Choroid plexus epithelial cell (primary cell): ENCODE measurements at regions not wholly inside any gene's neighbourhood (a gene's known extent, or its start where the extent isn't known, plus 50 kb on each side); places are given as distances from the start of the nearest gene placed in this dataset.

Experiments used
- DNase-seq: peaks from one replicate; pipeline ENCODE4 v3.0.0-alpha.2; 2010; ENCODE audit warnings: low read depth
- H3K4me3 ChIP-seq: 2 replicates; pipeline ENCODE4 v1.5.1; 2011; ENCODE audit warnings: low read depth, mild to moderate bottlenecking, control low read depth, low read length, moderate library complexity
- CTCF ChIP-seq: conservative IDR thresholded peaks from 2 replicates; pipeline ENCODE4 v1.5.1; 2011; ENCODE audit warnings: low read depth, mild to moderate bottlenecking, control low read depth, inconsistent platforms, low read length, moderate library complexity

- no peak for TF ChIP-seq CTCF
- no peak for DNase-seq
Observed at GRCh38 chr3:157876556-157876955, 229.7 kb downstream of the SHOX2 start.

DNA sequence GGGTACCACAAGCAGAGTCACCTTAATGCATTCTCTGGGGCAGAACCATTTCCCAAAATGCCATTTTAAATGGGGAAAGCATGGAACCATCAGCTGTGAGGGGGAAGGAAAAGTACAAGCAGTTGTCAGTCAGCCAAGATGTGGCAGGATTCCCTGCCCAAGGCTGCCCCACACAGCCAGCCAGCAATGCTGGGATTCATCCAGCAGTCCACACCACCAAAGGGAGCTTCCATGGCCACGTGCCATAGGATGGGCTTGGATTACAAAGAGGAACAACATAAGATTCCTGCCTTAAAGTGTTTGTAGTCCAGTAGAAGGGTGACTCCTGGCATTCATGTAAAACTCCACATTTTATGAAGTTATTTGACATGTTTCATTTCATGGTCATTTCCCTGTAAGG lies 233.3 kb downstream of the SHOX2 start:
- no peak overlapping the region for H3K4me3 ChIP-seq
- no peak for TF ChIP-seq CTCF
- DNase-seq = no peak

More at GRCh38 chr3:157876556-157876955, 229.7 kb downstream of the SHOX2 start:
- no peak overlapping the region for H3K4me3 ChIP-seq

GRCh38 chr3:157871838-157872460 lies 234.3 kb downstream of the SHOX2 start:
- H3K4me3 ChIP-seq = no peak overlapping the region
- TF ChIP-seq CTCF = no peak
- DNase-seq = no peak

DNA sequence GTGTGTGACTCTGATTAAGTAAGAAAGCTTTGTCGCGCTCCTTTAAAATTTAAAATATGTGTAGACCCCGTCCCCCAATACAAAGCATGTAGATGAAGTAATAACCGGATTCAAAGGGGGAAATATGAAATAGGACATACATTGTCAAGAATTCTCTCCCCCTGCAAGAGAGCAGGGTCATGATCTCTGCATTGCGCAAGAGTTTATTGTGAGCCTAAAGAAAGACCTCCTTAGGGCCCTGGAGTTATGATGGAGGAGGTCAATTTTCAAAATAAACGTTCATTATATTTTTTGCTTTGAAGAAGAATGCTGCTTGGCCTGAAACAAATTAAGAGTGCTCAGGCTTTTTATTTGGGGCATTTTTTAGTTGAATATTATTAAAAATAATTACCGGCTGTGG lies 235.0 kb downstream of the SHOX2 start:
- no peak for TF ChIP-seq CTCF
- DNase-seq = no peak
- H3K4me3 ChIP-seq = no peak overlapping the region

DNA sequence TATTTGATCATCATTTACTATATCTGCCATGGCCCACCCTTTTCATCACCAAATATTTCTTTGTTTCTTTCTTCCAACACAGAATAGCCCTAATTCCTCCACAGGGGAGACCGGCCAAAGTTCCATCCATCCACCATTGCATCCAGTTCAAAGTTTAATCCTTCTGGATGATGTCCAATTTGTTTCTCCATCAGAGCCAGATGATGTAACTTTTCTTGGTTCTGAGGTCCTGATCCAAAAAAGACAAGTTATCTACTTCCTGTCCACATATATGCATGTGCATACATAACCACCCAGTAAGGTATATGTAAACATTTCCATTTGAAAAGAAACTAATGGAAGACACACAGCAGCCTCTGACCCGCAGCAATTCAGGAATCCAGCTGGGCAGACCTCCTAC lies 237.3 kb downstream of the SHOX2 start:
- no peak overlapping the region for H3K4me3 ChIP-seq
- TF ChIP-seq CTCF = no peak
- no peak for DNase-seq

- DNase-seq = peak; percentile 50
- TF ChIP-seq CTCF = no peak
- no peak overlapping the region for H3K4me3 ChIP-seq
Observed at GRCh38 chr3:157868196-157868595, 238.0 kb downstream of the SHOX2 start.

DNA sequence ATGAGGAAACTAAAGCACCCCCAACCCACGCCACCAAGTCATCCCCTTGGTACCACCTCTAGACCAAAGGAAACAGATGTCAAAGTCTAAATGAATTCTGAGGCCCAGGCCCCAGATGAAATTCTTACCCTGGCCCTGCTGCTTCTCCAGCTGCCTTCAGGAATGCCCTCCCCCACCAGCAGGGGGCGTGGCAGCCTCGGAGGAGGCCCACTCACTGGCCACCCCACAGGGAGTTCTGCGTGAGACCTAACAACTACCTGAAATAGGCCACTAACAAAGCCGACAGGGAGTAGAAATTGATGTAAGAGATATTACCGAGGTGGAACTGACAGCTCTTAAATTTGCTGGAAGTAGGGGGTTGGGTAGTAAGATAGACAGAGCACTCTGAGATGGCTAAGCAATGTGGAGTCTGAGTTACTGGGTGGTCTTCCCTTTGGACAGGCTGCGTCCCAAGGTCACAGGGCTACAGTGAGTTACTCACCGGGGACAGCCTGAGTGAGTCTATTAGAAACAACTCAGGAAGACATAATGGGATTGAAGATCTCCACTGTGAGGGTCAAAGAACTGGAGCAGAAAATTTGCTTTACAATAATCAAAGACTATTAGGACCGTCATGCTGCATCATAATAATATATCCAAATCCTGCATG lies 240.7 kb downstream of the SHOX2 start:
- H3K4me3 ChIP-seq = no peak overlapping the region
- peak; percentile 60 for TF ChIP-seq CTCF
- DNase-seq = peak; percentile 11
